Natural killer cell (primary cell): ENCODE measurements at regions not wholly inside any gene's neighbourhood (a gene's known extent, or its start where the extent isn't known, plus 50 kb on each side); places are given as distances from the start of the nearest gene placed in this dataset.

Experiments
- ATAC-seq, 3 donors: fragments of 150-1000 bp in 2 of 3; fragments of 200-7000 bp in 1 of 3; cut with Tn5 transposase; 1 replicate in 1 of 3; 2 replicates in 2 of 3; pipeline ENCODE4 v1.10.0; 2021; ENCODE audit warnings: mild to moderate bottlenecking in 2 of 3, moderate library complexity in 2 of 3
- DNase-seq, 2 donors: peaks; one replicate each; pipeline versions ENCODE4 v3.0.0 to v3.0.0-alpha.2; 2013 to 2021; ENCODE audit warnings: mixed read lengths in 1 of 2
- H3K27ac ChIP-seq: one replicate; pipeline ENCODE4 v1.5.1; 2013; ENCODE audit warnings: mild to moderate bottlenecking, low read length
- H3K27me3 ChIP-seq: one replicate; pipeline ENCODE4 v1.6.1; 2013; ENCODE audit warnings: low read length; ENCODE audit not compliant: control insufficient read depth, insufficient read depth
- H3K36me3 ChIP-seq: one replicate; pipeline ENCODE4 v1.6.1; 2013; ENCODE audit warnings: low read length; ENCODE audit not compliant: control insufficient read depth, insufficient read depth
- H3K4me1 ChIP-seq: one replicate; pipeline ENCODE4 v1.6.1; 2013; ENCODE audit warnings: low read length; ENCODE audit not compliant: control insufficient read depth, insufficient read depth
- H3K4me3 ChIP-seq: one replicate; pipeline ENCODE4 v1.5.1; 2013; ENCODE audit warnings: low read length
- H3K9me3 ChIP-seq: one replicate; pipeline ENCODE4 v1.6.1; 2013; ENCODE audit warnings: low read length; ENCODE audit not compliant: control insufficient read depth, insufficient read depth
- H3K27ac Mint-ChIP-seq, 2 donors: one replicate each; pipeline ENCODE4 v1.8.0; 2022; ENCODE audit warnings: mild to moderate bottlenecking in 2 of 2, mixed read lengths in 2 of 2, moderate library complexity in 1 of 2
- H3K27me3 Mint-ChIP-seq, 2 donors: one replicate each; pipeline ENCODE4 v1.8.0; 2022; ENCODE audit warnings: low read depth in 2 of 2, mixed read lengths in 2 of 2
- H3K36me3 Mint-ChIP-seq: one replicate; pipeline ENCODE4 v1.8.0; 2022; ENCODE audit warnings: mixed read lengths
- H3K4me1 Mint-ChIP-seq, 2 donors: one replicate each; pipeline ENCODE4 v1.8.0; 2022; ENCODE audit warnings: mixed read lengths in 2 of 2
- H3K4me3 Mint-ChIP-seq: one replicate; pipeline ENCODE4 v1.8.0; 2022; ENCODE audit warnings: mild to moderate bottlenecking, moderate library complexity, mixed read lengths
- H3K9me3 Mint-ChIP-seq, 2 donors: one replicate each; pipeline ENCODE4 v1.8.0; 2022; ENCODE audit warnings: mixed read lengths in 2 of 2
- CTCF ChIP-seq: fragments of 200-600 bp; IDR thresholded peaks from one replicate; pipeline ENCODE4 v1.8.0; 2022; ENCODE audit warnings: antibody characterized with exemption
- WGBS: methylation state at CpG from one replicate; pipeline ENCODE4 v1.1.7; 2013; ENCODE audit warnings: missing lambda C conversion rate; ENCODE audit not compliant: insufficient coverage; 5-methylcytosine and 5-hydroxymethylcytosine counted together
- intact Hi-C: fragments of 100-400 bp; cut with micrococcal nuclease; formaldehyde crosslinking; loops from one replicate; pipeline ENCODE4 v1.14.2; 2022

DNA sequence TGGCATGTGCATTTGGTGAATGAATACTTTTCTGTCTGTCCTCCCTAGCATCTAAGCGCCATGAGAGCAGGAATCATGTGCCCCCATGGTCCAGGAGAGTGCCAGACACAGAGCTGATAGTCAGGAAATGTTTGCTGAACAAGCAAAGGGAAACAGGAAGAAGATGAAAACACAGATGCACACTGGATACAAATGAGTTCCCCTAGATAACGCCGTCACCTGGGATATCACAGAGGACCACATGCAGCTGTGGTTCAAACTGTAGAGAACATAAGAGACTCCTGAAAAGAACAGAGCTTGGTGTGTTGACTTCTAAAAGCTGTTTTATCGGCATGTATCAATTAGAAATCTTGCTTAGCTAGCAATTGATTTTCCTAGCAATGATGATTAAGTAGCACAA, 293.7 kb downstream of the BTBD3 start:
- no peaks in the 10 kb centered on the region for H3K27me3 Mint-ChIP-seq
- ATAC-seq (no peak), DNase-seq (no peak)
- Histone ChIP-seq H3K4me1 (no peaks in the 10 kb centered on the region), H3K9me3 (no peaks in the 10 kb centered on the region), H3K27ac (no peak overlapping the region), H3K27me3 (no peaks in the 10 kb centered on the region), H3K4me3 (no peak overlapping the region), H3K36me3 (no peaks in the 10 kb centered on the region)
- intact Hi-C loops, result no loop called here
- TF ChIP-seq CTCF, result no peak
- H3K4me3 Mint-ChIP-seq, result no peak overlapping the region
- H3K9me3 Mint-ChIP-seq, result peaks cover 2 to 4% of the 10 kb centered on the region in 2 donors
- no peak overlapping the region for H3K27ac Mint-ChIP-seq
- WGBS, result 28% methylated on average over 4 of the region's 4 CpGs
- no peaks in the 10 kb centered on the region for H3K36me3 Mint-ChIP-seq
- no peaks in the 10 kb centered on the region for H3K4me1 Mint-ChIP-seq

- Mint-ChIP-seq H3K27me3 (no peaks in the 10 kb centered on the region), H3K27ac (no peak overlapping the region), H3K4me3 (no peak overlapping the region), H3K9me3 (peaks cover 7 to 10% of the 10 kb centered on the region in 2 donors), H3K4me1 (no peaks in the 10 kb centered on the region), H3K36me3 (no peaks in the 10 kb centered on the region)
- TF ChIP-seq CTCF, result no peak
- ATAC-seq (no peak), DNase-seq (no peak)
- intact Hi-C loops, result no loop called here
- no peaks in the 10 kb centered on the region for H3K4me1 ChIP-seq
- H3K9me3 ChIP-seq, result no peaks in the 10 kb centered on the region
- H3K36me3 ChIP-seq, result no peaks in the 10 kb centered on the region
- H3K27ac ChIP-seq, result no peak overlapping the region
- no peak overlapping the region for H3K4me3 ChIP-seq
- no peaks in the 10 kb centered on the region for H3K27me3 ChIP-seq
These were observed 299.7 kb downstream of the BTBD3 start for GRCh38 chr20:12217382-12217781.

DNA sequence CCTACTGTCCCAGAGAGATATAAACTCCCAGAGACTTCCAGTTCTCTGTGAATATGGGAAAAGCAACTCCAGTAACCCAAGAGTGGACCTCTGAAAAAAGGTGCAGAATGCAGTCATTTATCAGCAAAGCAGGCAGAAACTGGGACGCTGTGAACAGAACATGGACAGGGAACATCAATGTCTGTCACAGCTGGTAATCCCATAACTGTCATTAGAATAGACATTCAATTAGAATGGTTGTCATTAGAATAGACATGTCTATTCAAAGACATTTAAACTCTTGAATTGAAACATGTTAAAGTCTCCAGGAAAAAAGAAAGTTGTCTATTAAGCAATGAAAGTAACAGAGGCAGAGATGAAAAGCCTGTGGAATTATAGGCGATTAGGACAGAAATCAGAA, 302.1 kb downstream of the BTBD3 start:
- ATAC-seq, result no peak
- no peaks in the 10 kb centered on the region for H3K36me3 Mint-ChIP-seq
- no peak overlapping the region for H3K27ac ChIP-seq
- no peak for TF ChIP-seq CTCF
- DNase-seq, result no peak
- H3K4me3 ChIP-seq, result no peak overlapping the region
- no peak overlapping the region for H3K4me3 Mint-ChIP-seq
- no peaks in the 10 kb centered on the region for H3K27me3 ChIP-seq
- H3K27ac Mint-ChIP-seq, result no peak overlapping the region
- H3K27me3 Mint-ChIP-seq, result no peaks in the 10 kb centered on the region
- H3K9me3 Mint-ChIP-seq, result peaks cover 4 to 7% of the 10 kb centered on the region in 2 donors
- H3K4me1 Mint-ChIP-seq, result no peaks in the 10 kb centered on the region
- no peaks in the 10 kb centered on the region for H3K36me3 ChIP-seq
- no peaks in the 10 kb centered on the region for H3K4me1 ChIP-seq
- WGBS, result 100% methylated on average over 1 of the region's 2 CpGs
- intact Hi-C loops, result no loop called here
- no peaks in the 10 kb centered on the region for H3K9me3 ChIP-seq

DNA sequence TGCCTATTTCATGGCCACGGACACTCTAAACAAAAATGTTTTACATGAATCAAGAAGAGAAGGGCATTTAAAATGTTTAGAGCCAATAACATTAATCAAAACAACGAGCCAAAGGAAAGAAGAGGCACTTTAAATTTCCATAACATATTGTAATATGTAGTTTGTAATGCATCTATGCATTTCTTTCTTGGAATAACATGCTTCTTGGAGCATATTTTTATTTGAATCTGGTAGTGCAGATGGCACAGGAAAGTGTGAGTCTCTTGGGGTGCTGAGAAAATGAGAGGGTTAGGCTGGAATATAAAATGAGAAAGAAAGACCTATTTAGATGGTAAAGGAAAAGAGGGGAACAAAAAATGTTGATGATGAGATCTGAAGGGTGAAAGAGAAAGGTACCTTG, 305.4 kb downstream of the BTBD3 start:
- Mint-ChIP-seq H3K9me3 (peaks cover 4 to 7% of the 10 kb centered on the region in 2 donors), H3K36me3 (no peaks in the 10 kb centered on the region)

More for the DNA sequence above, 305.4 kb downstream of the BTBD3 start:
- H3K27ac ChIP-seq, result no peak overlapping the region
- DNase-seq (no peak), ATAC-seq (no peak)
- intact Hi-C loops, result no loop called here
- H3K4me1 ChIP-seq, result no peaks in the 10 kb centered on the region
- Mint-ChIP-seq H3K27ac (no peak overlapping the region), H3K4me1 (no peaks in the 10 kb centered on the region), H3K27me3 (no peaks in the 10 kb centered on the region), H3K4me3 (no peak overlapping the region)
- TF ChIP-seq CTCF, result no peak
- no peak overlapping the region for H3K4me3 ChIP-seq
- no peaks in the 10 kb centered on the region for H3K9me3 ChIP-seq
- H3K27me3 ChIP-seq, result no peaks in the 10 kb centered on the region
- WGBS, result 100% methylated on average over 1 of the region's 2 CpGs
- H3K36me3 ChIP-seq, result no peaks in the 10 kb centered on the region
